Stimulated activated CD4-positive, alpha-beta T cell treated with anti-CD3 and anti-CD28 coated beads, Interleukin-2, amount 100 ng/mL, for 24 hours (primary cell): ENCODE measurements at regions not wholly inside any gene's neighbourhood (a gene's known extent, or its start where the extent isn't known, plus 50 kb on each side); places are given as distances from the start of the nearest gene placed in this dataset.
"Not testable (repeated sequence)": the region's sequence is repeated elsewhere in the genome, so short reads cannot be mapped to it uniquely, and the experiment has no call there.

Experiments
- DNase-seq, 2 donors: peaks; one replicate each; pipeline ENCODE4 v3.0.0-alpha.2; 2020

DNA sequence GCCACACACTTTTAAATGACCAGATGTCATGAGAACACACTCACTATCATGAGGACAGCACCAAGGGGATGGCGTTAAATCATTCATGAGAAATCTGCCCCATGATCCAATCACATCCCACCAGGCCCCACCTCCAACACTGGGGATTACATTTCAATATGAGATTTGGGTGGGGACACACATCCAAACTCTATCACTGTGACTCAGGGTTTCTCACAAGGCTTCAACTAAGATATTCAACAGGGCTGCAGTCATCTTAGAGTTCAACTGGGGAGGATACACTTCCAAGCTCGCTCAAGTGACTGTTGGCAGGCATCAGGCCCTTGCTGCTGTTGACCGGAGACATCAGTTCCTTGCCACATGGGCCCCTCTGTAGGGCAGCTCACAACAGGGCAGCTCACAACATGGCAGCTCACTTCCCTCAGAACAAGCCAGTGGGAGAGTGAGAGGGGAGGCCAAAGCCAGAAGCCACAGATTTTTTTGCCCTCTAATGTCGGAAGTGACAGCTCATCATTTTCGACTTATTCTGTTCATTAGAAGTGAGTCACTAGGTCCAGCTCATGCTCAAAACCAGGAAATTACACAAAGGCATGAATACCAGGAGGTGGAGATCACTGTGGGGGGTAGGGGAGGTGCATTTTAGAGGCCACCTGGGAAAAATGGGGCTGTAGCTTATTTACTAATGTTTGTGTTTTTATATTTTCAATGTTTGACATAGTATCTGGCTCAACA lies 50.8 kb upstream of the PTHLH start:
- no peak for DNase-seq

DNA sequence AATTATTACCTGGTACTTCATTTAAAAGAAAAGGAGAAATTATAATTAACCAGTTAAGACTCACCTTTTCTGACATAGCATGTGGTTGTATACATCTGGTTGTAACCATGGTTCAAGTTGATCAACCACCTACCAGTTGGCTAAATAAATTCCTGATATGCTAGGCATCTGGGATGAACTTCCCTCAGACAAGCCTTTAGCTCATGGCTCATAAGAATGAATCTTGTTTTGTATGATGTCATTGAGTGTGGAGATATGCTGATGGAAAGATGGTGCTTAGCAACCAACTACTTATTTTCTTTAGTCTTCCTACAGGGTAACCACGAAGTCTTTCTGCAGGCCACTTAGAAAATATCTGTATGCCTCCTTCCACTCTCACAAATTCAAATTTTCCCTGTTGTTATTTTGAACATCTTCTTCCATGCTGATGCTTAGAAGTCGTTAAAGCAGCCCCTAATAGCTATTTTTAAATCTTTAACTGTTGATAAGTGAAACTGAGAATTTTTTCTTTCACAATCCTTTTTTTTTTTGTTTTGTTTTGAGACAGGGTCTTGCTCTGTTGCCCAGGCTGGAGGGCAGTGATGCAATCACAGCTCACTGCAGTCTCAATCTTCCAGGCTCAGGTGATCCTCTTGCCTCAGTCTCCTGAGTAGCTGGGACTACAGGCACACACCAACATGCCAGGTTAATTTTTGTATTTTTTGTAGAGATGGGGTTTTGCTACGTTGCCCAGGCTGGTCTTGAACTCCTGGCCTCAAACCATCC lies 51.9 kb upstream of the PTHLH start:
- no peak for DNase-seq

DNA sequence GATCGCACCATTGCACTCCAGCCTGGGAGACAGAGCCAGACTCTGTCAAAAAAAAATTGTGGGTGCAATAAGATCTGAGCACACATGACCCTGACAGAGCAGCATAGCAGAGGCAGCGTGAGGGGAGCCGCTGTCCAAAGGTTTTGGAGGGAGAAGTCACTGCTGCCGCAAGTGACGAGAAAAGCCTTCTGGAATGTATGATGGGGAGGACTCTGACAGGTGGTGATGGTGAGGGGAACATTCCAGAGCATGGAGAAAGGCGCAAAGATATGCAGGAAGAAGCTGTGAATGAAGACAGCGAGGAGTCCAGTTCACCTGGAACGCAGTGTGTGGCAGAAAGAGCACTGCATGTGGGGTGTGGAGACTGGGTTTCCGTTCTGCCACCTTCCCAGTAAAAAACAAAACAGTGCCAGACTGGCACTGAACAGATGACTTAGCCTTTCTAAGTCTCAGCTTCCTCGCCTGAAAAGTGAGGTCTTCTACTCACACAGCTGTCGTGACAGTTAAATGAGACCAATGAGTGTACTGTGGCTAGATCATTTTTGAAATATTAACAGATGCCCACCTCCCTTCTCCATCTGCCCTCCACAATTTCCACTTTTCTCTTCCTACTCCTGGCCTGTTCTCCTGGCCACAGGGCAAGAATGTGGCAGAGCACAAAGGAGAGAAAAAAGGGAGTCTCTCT lies 53.4 kb upstream of the PTHLH start:
- DNase-seq, result no peak

DNA sequence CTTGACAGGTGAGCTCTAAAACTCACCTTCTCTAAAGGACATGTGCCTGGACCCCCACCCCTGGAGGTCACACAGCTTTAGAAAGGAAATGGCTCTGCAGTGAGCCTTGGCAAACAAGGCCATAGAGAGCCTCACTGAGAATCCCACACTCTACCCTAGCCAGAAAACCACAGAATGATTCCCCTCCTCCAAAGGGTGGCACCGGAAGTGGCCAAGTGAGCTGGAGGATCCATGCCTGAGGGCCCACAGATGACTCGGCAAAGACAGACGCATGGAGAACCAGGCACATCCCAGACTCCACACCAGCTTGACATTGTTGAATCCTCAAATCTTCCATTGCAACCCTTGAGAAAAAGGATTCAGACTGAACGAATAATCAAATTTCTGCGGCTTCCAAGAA lies 54.2 kb upstream of the PTHLH start:
- DNase-seq, result no peak

DNA sequence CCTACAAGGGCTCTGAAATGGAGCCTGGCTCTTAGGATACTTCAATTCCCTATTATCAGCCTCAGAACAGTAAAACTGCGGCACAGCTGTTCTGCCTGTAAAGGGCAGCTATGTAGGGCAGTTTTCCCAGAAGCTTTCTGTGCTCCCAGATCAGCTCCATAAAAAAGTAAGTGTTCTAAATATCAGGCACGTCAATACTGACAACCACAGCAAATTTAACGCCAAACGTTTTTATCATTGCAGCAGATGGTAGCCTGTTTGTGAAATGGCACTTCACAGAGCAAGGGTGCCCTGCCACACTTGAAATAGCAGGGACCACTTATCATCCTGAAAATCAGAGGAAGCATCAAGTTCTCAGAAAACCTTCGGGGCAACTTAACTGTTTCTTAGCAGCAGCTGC lies 54.8 kb upstream of the PTHLH start:
- no peak for DNase-seq

DNA sequence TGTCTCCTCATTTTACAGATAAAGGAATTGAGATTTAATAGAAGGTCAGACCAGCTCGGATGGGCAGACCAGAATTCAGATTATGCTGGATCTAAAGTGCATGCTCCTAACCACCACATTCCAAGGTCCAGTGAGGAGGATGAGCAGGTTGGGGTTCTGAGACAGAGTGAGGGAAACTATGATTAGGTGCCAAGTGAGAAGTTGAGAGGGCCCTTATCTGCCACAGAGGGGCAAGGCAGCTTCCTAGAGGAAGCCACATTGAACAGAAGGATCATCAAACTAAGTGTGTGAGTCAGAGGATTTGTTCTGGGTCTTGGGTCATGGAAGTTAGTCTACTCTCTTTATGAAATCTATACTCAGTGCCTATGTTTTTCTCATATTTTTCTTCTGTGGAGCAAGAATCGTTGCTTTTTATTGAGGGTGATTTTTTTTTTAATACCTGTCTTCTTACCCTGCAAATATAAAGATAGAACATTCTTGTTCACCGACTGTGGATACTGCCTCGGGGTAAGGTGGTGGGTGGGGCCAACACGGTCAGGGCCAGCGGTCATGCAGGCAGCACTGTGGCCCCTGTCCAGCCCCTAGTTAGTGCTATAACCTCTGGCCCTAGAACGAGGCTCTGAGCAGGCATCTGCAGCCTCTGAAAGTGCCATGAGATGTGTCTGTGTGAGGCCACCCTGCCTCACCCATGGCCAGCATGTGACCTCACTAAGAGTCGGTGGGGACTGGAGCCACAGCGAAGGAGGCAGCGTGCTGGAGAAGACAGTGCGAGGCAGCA lies 55.6 kb upstream of the PTHLH start:
- DNase-seq, result no peak

DNA sequence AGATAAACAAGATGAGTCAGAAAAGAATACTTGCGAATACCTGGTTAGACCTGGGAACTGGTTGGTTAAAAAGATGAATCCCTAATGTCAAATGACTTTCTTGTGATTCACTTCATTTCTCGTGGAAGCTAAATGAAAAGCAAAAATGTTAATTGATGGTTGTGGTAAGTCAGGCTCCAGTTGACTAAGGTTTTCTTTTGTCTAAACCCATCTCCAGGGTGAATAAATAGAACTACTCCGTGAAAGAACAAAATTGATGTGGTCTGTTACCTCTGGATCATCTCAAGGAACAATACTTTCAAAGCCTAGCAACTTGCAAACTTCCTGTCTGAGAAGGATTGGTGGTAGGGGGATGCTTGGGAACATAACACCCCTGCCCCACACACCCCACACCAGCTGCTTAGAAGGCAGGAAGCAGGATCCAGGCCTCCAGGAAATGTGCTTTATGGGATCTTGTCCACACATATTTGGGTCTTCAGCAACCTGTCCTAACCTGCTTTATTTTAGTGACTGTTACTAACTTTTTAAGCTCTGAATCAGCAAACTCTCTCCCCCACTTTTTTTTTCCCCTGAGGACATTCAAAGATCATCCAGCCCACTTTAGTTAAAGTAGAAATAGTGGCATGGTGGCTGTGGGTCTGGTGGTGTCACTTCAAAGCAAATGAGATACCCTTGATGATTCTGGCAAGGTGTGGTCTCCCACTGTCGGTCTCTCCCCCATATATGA lies 60.4 kb upstream of the PTHLH start:
- no peak for DNase-seq

DNA sequence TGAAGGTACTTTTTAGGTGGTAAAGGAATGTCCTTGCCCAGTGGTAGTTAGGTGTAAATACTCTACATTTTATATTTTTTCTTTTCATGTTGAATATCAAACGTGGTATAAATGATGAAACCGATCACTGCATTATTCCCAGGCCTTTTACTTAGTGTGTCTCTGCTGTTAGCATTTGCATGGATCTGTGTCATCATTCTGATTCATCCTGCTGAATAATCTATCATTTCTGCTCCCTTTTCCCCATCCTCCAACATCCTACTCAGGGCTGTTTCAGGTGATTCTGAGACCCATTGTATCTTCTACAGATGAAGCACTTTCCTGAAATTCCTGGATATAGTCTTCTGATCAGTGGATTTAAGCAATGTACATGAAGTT lies 61.0 kb upstream of the PTHLH start:
- DNase-seq, result no peak

DNA sequence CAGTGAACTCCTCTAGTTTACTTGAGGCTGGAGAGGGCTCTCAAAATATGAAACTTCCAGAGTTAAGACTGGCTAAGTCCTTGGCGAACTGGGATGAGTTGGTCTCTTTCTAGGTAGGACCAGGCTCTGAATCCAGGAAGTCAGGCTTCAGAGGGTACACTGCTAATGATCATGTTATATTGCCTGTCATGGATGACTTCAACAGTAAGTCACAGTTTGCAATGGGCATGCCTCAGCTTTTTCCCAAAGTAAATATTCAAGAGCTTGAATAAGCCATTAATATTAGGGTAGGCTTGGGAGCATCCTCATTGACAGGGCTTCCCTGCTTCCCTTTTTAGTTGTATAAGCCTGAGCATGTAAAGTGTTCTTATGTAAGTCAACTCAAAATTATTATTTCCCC lies 61.7 kb upstream of the PTHLH start:
- DNase-seq, result no peak

DNA sequence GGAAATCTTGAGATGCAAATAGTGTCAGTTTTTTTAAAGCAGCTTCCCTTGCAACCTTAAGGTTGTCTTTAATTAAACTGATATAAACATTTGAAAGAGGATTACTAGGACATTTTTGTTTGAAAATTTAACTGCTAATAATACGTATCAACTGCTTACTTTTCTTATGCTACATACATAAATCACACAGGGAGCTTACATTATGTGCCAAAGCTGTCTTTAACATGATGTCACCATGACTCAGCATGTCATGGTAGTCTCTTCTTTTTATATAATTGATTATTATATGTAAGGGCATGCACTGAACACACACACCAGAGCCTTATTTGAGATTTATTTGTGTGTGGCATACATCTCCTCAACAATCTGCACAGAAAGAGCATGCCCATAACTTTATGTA lies 63.0 kb upstream of the PTHLH start:
- DNase-seq, result no peak

DNA sequence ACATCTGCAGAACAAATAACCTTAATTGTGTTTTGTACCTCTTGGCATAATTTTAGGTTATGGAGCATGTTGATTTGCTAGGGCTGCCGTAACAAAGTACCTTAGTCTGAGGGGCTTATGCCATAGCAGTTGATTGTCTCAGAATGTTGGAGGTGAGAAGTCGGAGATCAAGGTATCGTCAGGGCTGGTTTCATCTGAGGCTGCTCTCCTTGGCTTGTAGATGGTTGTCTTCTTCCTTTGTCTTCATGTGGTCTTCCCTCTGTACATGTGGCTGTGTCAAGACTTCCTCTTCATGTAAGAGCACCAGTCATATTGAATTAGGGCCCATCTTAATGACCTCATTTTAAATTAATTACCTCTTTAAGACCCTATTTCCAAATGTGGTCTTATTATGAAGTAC lies 64.4 kb upstream of the PTHLH start:
- DNase-seq, result no peak

DNA sequence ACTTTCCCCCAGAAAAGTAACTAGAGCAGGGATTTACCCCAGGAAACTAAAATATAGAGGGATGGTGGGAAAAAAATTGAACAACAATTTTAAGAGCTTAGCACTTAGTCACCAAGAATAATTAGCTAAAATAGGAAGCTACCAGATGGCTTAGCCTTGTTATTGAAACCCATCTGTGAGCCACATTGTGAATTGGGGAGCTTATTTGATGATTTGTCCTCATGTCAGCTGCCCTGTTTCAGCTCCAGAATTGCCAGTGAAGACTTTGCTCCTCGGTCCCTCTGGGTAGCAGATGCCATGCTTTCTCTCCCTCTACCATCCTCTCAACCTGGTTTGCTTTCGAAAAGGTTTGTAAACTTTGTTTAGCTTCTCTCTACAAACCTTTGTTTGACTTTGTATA lies 67.7 kb upstream of the PTHLH start:
- DNase-seq, result no peak

DNA sequence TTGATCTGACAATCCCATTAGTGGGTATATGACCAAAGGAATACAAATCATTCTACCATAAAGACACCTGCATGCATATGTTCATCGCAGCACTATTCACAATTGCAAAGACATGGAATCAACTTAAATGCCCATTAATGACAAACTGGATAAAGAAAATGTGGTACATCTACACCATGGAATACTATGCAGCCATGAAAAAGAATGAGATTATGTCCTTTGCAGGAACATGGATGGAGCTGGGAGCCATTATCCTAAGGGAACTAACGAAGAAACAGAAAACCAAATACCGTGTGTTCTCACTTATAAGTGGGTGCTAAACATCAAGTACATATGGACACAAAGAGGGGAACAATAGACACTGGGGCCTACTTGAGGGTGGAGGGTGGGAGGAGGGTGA lies 74.1 kb upstream of the PTHLH start:
- DNase-seq, result not testable (repeated sequence)

DNA sequence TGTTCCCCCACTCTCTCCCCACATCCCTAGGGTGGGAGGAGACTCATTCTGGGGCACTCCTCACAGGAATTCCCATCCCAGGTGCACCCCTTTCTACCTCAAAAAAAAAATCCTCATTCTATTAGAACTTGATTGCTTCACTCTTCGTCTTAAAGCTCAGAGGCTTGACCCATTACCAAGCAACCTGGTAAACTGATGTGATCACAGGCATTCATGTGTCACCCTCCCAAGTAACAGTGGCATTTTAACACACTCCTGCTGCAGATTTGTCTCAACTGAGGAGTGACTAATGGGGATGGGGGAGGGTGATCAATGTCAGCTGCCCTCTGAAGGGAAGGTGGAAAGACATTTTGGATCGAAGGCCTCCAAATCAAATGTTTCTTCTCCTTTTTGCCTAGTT lies 78.1 kb upstream of the PTHLH start:
- DNase-seq, result no peak

DNA sequence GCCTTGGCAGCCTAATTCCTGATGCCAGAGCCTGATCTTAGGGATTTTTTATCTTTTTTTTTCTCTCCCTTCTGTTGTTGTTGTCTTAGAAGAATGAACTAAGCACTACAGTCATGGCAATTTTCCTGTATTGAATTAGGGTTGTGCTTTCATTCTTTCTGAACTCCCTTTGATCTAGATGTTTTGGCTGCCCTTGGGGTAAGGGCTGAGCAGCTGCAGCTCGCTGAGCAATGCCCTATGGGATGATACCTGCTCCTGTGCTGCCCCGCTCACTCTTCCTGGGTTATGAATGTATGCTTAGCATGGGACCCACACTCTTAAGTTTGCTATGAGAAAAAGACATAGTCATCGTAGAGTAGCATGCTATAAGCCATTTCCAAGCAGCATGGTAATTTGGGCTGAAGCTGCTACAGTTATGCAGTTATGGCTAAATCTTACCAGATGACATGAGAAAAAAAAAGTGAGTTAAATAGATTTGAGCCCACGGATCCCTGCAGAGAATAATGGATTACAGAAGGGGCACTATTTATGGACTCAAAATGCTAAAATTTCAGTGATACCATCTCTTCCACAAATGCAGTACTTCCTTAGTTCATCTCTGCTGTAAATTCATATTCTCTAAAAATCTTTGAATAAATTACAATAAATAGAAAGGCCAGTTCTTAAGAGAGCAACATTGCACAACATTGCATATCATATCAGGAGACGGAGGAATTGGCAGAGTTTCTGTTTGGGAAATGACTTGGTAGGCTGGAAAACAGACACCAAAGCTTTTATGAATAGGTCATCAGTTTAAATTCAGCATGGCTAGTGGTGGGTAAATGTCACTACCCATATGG lies 79.2 kb upstream of the PTHLH start:
- no peak for DNase-seq

DNA sequence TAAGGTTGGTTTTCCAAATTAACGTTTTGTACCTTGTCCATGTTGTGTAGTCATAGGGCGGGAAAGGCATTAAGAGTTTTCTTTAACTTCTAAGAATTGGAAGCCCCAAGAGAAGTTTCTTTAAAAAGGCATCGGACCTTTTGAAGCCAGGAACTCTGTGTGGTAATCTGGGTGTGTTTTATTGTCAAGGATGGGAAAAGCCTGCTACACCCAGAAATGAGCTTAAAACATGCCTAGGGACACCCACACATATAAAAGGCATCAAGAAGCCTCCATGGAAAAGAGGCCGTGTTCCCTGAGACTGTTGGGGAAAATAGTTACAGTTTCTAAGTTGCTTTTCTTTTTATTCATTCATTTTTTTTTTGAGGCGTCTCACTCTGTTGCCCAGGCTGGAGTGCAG lies 81.0 kb upstream of the PTHLH start:
- no peak for DNase-seq

DNA sequence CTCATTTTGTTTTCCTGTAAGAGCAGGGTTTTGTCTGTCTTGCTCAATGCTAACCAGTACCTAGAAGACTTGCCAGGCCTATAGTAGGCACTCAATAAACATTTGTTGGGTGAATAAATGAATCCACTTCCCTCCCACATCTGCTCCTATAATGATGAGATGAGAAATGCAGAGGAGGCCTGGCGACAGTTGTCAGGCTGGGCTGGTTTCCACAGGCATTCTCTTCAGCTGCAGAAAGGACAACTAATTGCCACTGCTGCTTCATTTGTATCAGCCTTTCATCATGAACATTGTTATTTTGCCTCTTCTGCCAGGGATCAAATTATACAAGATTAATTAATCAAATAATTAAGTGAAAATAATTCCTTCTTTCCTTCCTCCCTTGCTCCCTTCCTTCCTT lies 82.0 kb upstream of the PTHLH start:
- no peak for DNase-seq

DNA sequence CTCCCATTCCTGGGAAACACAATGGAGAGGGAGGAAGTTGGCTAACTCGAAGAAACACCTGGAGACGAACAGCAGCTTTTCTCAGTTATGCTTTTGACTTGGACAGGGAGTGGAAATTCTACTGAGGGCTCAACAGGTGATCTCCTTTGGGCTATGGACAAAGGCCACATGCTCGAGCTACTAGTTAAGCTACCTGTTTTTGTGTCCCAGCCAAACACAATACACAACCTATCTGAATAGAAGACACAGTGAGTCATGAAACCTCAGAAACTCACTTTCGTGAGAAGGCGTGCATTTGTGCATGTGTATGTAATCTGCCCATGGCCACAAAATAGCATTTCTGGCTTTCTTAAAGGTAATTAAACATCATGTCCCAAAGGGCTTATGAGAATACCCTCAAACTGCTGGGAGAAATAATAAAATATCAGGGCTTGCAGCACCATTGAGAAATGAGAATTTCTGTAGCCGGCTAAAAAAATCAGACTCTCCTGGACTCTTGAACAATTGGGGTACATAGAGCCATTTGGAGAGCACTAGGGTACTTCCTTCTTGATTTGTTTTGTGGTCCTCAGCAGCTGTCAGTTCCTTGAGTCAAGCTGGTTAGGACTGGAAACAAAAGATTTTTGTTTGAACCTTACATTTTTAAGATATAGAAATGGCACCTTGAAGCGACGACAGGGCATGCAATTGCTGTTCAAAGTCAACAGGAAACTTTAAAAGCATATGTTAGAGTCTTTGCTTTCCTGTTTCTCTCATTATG lies 85.5 kb upstream of the PTHLH start:
- DNase-seq, result no peak

DNA sequence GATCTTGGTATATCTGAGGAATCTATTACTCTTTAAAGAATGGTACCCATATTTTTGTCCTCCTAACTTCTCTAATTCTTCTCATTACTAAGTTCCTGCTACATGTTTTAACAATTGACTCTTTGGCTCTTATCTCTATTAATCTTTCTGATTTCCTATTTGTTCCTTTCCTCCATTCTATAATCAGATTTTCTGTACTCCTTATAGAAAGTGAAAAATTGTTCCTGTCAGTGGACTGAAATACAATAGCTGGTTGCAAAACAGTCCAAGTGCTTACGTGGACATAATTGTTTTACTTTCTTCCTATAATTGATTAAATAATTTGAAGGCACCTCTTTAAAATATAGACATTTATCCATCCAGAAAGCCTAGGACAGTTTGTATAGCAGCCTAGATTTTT lies 86.7 kb upstream of the PTHLH start:
- DNase-seq, result no peak

DNA sequence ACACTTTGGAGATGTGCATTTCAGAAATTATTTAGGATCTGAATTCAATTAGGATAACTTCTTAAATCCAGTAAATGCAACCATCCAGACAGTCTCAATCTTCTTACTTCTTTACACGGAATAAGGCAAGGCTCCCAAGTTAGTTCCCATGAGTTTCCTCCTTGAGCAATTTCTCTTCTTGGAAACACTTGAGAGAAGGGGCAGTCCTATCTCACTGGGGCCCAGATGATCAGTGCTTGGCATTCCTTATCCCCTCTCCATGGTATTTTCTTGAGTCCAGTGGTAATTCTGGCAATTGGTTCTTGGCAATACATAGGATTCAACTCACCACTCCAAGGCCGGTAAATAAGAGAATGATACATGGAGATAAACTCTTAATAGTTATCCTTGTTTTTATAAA lies 87.1 kb upstream of the PTHLH start:
- no peak for DNase-seq

DNA sequence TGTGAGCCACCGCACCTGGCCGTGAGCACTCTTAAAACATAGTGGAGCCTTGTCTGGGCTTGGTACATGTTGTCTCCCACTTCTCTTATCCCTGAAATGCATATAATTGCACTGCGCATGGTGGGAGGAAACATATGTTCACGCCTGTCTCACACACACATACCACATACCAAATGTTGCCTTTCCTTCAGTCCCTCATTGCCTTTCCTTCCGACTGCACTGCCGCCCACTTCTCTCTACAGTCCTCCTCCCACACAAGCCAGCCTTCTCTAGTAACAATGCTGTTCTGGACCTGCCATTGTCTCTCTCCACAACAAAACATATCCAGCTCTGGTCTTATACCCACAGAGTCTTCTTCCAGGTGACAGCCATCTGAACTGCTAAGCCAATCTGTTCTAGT lies 88.3 kb upstream of the PTHLH start:
- DNase-seq, result no peak
